Vagina (tissue), 2 donors: ENCODE measurements at regions not wholly inside any gene's neighbourhood (a gene's known extent, or its start where the extent isn't known, plus 50 kb on each side); places are given as distances from the start of the nearest gene placed in this dataset.

Experiments used
- CTCF ChIP-seq, 3 experiments: fragments of 450-650 bp in 2 of 3; fragments of 200-600 bp in 1 of 3; sonication (generic) in 1 of 3; IDR thresholded peaks; one replicate each; pipeline ENCODE4 v1.5.1; 2017 to 2019; ENCODE audit warnings: antibody characterized with exemption in 3 of 3, mild to moderate bottlenecking in 2 of 3, moderate library complexity in 2 of 3
- POLR2A ChIP-seq, 2 donors: fragments of 450-650 bp; IDR thresholded peaks; one replicate each; pipeline ENCODE4 v1.6.1; 2017; ENCODE audit warnings: antibody characterized with exemption in 2 of 2, mild to moderate bottlenecking in 2 of 2, moderate library complexity in 2 of 2

- no peak for TF ChIP-seq CTCF (IDR thresholded peaks at IDR 0.05)
- no peak for TF ChIP-seq POLR2A (IDR thresholded peaks at IDR 0.05)
These were observed 447.3 kb upstream of the CITED2 start for GRCh38 chr6:139821676-139822223.
